Chondrocyte (in vitro differentiated cells): ENCODE measurements at regions not wholly inside any gene's neighbourhood (a gene's known extent, or its start where the extent isn't known, plus 50 kb on each side); places are given as distances from the start of the nearest gene placed in this dataset.

Source experiments
- DNase-seq: peaks from one replicate; pipeline ENCODE4 v3.0.0; 2021; ENCODE audit warnings: mixed read lengths, low spot score
- H3K27ac Mint-ChIP-seq: one replicate; pipeline ENCODE4 v1.8.0; 2021; ENCODE audit warnings: mild to moderate bottlenecking, moderate library complexity, mixed read lengths; ENCODE audit not compliant: unreplicated experiment
- H3K27me3 Mint-ChIP-seq: 2 replicates; pipeline ENCODE4 v1.8.0; 2021; ENCODE audit warnings: low read depth, mixed read lengths
- H3K36me3 Mint-ChIP-seq: 2 replicates; pipeline ENCODE4 v1.8.0; 2021; ENCODE audit warnings: low read depth, mixed read lengths
- H3K4me1 Mint-ChIP-seq: 2 replicates; pipeline ENCODE4 v1.8.0; 2021; ENCODE audit warnings: low read depth, mild to moderate bottlenecking, mixed read lengths
- H3K4me3 Mint-ChIP-seq: one replicate; pipeline ENCODE4 v1.8.0; 2021; ENCODE audit warnings: mild to moderate bottlenecking, moderate library complexity, mixed read lengths; ENCODE audit not compliant: unreplicated experiment
- H3K9me3 Mint-ChIP-seq: 2 replicates; pipeline ENCODE4 v1.8.0; 2021; ENCODE audit warnings: low read depth, mixed read lengths
- CTCF ChIP-seq: fragments of 200-600 bp; sonication (generic); IDR thresholded peaks from 2 replicates; pipeline ENCODE4 v1.5.0; 2021; ENCODE audit warnings: antibody characterized with exemption, mild to moderate bottlenecking, moderate library complexity

GRCh38 chr10:8576281-8576680, 521.8 kb downstream of the GATA3 start:
- DNase-seq, result no peak
- TF ChIP-seq CTCF, result no peak
- H3K27me3 Mint-ChIP-seq, result no peaks in the 10 kb centered on the region
- no peak overlapping the region for H3K27ac Mint-ChIP-seq
- H3K36me3 Mint-ChIP-seq, result no peaks in the 10 kb centered on the region
- H3K9me3 Mint-ChIP-seq, result peaks cover 20% of the 10 kb centered on the region
- no peak overlapping the region for H3K4me3 Mint-ChIP-seq
- H3K4me1 Mint-ChIP-seq, result no peaks in the 10 kb centered on the region

- no peaks in the 10 kb centered on the region for H3K27me3 Mint-ChIP-seq
- H3K36me3 Mint-ChIP-seq, result no peaks in the 10 kb centered on the region
- no peak for DNase-seq
- H3K4me3 Mint-ChIP-seq, result no peak overlapping the region
- H3K9me3 Mint-ChIP-seq, result peaks cover 26% of the 10 kb centered on the region
- TF ChIP-seq CTCF, result no peak
- no peak overlapping the region for H3K27ac Mint-ChIP-seq
- H3K4me1 Mint-ChIP-seq, result no peaks in the 10 kb centered on the region
Observed at GRCh38 chr10:8576911-8577310, 522.4 kb downstream of the GATA3 start.

GRCh38 chr10:8577686-8578085, 523.2 kb downstream of the GATA3 start:
- no peaks in the 10 kb centered on the region for H3K27me3 Mint-ChIP-seq
- no peak for TF ChIP-seq CTCF
- H3K4me3 Mint-ChIP-seq, result no peak overlapping the region
- H3K27ac Mint-ChIP-seq, result no peak overlapping the region
- H3K36me3 Mint-ChIP-seq, result no peaks in the 10 kb centered on the region
- H3K9me3 Mint-ChIP-seq, result peaks cover 27% of the 10 kb centered on the region
- H3K4me1 Mint-ChIP-seq, result no peaks in the 10 kb centered on the region
- DNase-seq, result no peak

GRCh38 chr10:8581521-8582225, 527.2 kb downstream of the GATA3 start:
- H3K36me3 Mint-ChIP-seq, result no peaks in the 10 kb centered on the region
- no peak for TF ChIP-seq CTCF
- H3K4me1 Mint-ChIP-seq, result no peaks in the 10 kb centered on the region
- no peak overlapping the region for H3K27ac Mint-ChIP-seq
- H3K27me3 Mint-ChIP-seq, result no peaks in the 10 kb centered on the region
- DNase-seq, result no peak
- H3K4me3 Mint-ChIP-seq, result no peak overlapping the region
- H3K9me3 Mint-ChIP-seq, result peaks cover 18% of the 10 kb centered on the region

GRCh38 chr10:8583096-8583495, 528.6 kb downstream of the GATA3 start:
- no peaks in the 10 kb centered on the region for H3K4me1 Mint-ChIP-seq
- no peak for TF ChIP-seq CTCF
- no peak for DNase-seq
- no peak overlapping the region for H3K4me3 Mint-ChIP-seq
- peaks cover 21% of the 10 kb centered on the region for H3K9me3 Mint-ChIP-seq
- H3K27ac Mint-ChIP-seq, result no peak overlapping the region
- H3K36me3 Mint-ChIP-seq, result no peaks in the 10 kb centered on the region
- no peaks in the 10 kb centered on the region for H3K27me3 Mint-ChIP-seq
